ENCODE measurements at regions not wholly inside any gene's neighbourhood (a gene's known extent, or its start where the extent isn't known, plus 50 kb on each side); places are given as distances from the start of the nearest gene placed in this dataset.

DNA sequence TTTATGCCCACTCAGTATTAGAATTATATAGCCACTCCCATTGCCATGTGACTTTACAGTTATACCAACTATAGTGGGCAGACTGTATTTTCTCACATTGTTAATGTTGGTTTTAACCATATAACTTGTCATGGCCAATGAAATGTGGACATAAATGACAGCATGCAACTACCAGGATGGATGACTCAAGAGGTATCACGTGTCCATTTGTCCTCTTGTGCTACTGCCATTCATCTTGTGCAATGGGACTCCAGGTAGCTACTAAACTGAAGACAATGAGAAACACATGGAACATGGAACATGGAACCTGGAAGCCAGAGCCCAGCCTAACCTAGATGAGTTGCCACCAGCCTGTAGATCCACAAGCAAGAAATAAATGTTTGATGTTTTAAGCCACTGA lies 242.7 kb upstream of the IPO5 start:
- TF ChIP-seq EED (CRISPR knock-in tag; IDR thresholded peaks at IDR 0.05) (no peak), NR2F1 (CRISPR knock-in tag; IDR thresholded peaks at IDR 0.05) (no peak), ZBTB21 (CRISPR knock-in tag; IDR thresholded peaks at IDR 0.05) (no peak)
- TF ChIP-seq, protein P1, sequence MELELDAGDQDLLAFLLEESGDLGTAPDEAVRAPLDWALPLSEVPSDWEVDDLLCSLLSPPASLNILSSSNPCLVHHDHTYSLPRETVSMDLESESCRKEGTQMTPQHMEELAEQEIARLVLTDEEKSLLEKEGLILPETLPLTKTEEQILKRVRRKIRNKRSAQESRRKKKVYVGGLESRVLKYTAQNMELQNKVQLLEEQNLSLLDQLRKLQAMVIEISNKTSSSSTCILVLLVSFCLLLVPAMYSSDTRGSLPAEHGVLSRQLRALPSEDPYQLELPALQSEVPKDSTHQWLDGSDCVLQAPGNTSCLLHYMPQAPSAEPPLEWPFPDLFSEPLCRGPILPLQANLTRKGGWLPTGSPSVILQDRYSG (CRISPR knock-in tag; IDR thresholded peaks at IDR 0.05): no peak
- TF ChIP-seq, protein P2, sequence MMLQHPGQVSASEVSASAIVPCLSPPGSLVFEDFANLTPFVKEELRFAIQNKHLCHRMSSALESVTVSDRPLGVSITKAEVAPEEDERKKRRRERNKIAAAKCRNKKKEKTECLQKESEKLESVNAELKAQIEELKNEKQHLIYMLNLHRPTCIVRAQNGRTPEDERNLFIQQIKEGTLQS (CRISPR knock-in tag; IDR thresholded peaks at IDR 0.05): no peak
